ENCODE measurements at regions not wholly inside any gene's neighbourhood (a gene's known extent, or its start where the extent isn't known, plus 50 kb on each side); places are given as distances from the start of the nearest gene placed in this dataset.

- DNase-seq (ENCODE audit: low spot score in 2 of 2) (no peak), FAIRE-seq (no peak)
Measured at GRCh38 chr14:38786921-38787320, 316.1 kb downstream of the SEC23A start.

- DNase-seq (ENCODE audit: low spot score in 2 of 2) (no peak), FAIRE-seq (no peak)
Measured at GRCh38 chr14:38777401-38777800, 325.6 kb downstream of the SEC23A start.

GRCh38 chr14:38775986-38776385, 327.0 kb downstream of the SEC23A start:
- DNase-seq (ENCODE audit: low spot score in 2 of 2): no peak
- no peak for FAIRE-seq

GRCh38 chr14:38774162-38774561, 328.9 kb downstream of the SEC23A start:
- FAIRE-seq: no peak
- no peak for DNase-seq (ENCODE audit: low spot score in 2 of 2)

GRCh38 chr14:38770251-38770650, 332.8 kb downstream of the SEC23A start:
- FAIRE-seq: no peak
- no peak for DNase-seq (ENCODE audit: low spot score in 2 of 2)

- DNase-seq (ENCODE audit: low spot score in 2 of 2) (no peak), FAIRE-seq (no peak)
Measured at GRCh38 chr14:38762845-38763244, 340.2 kb downstream of the SEC23A start.

GRCh38 chr14:38762426-38762825, 340.6 kb downstream of the SEC23A start:
- FAIRE-seq (no peak), DNase-seq (ENCODE audit: low spot score in 2 of 2) (no peak)

- DNase-seq (ENCODE audit: low spot score in 2 of 2): no peak
- FAIRE-seq: no peak
Measured at GRCh38 chr14:38761033-38761432, 342.0 kb downstream of the SEC23A start.

GRCh38 chr14:38758661-38759060, 344.4 kb downstream of the SEC23A start:
- FAIRE-seq (no peak), DNase-seq (ENCODE audit: low spot score in 2 of 2) (no peak)

- no peak for FAIRE-seq
- no peak for DNase-seq (ENCODE audit: low spot score in 2 of 2)
Measured at GRCh38 chr14:38755036-38755435, 348.0 kb downstream of the SEC23A start.

GRCh38 chr14:38752750-38753149, 350.3 kb downstream of the SEC23A start:
- FAIRE-seq: no peak

GRCh38 chr14:38752341-38752740, 350.7 kb downstream of the SEC23A start:
- FAIRE-seq: no peak
- DNase-seq (ENCODE audit: low spot score in 2 of 2): no peak

More at GRCh38 chr14:38752750-38753149, 350.3 kb downstream of the SEC23A start:
- no peak for DNase-seq (ENCODE audit: low spot score in 2 of 2)

- FAIRE-seq: no peak
- no peak for DNase-seq (ENCODE audit: low spot score in 2 of 2)
Measured at GRCh38 chr14:38751459-38751858, 351.6 kb downstream of the SEC23A start.

- FAIRE-seq (no peak), DNase-seq (ENCODE audit: low spot score in 2 of 2) (no peak)
Measured at GRCh38 chr14:38749936-38750335, 353.1 kb downstream of the SEC23A start.

- FAIRE-seq (no peak), DNase-seq (ENCODE audit: low spot score in 2 of 2) (no peak)
Measured at GRCh38 chr14:38745861-38746260, 357.2 kb downstream of the SEC23A start.

- FAIRE-seq (no peak), DNase-seq (ENCODE audit: low spot score in 2 of 2) (no peak)
Measured at GRCh38 chr14:38743966-38744584, 359.0 kb downstream of the SEC23A start.

- DNase-seq (ENCODE audit: low spot score in 2 of 2): no peak
Measured at GRCh38 chr14:38737686-38738407, 365.2 kb downstream of the SEC23A start.

GRCh38 chr14:38735005-38735404, 368.0 kb downstream of the SEC23A start:
- no peak for FAIRE-seq
- no peak for DNase-seq (ENCODE audit: low spot score in 2 of 2)

More at GRCh38 chr14:38737686-38738407, 365.2 kb downstream of the SEC23A start:
- no peak for FAIRE-seq

- FAIRE-seq (no peak), DNase-seq (ENCODE audit: low spot score in 2 of 2) (no peak)
Measured at GRCh38 chr14:38731962-38732361, 371.1 kb downstream of the SEC23A start.

- FAIRE-seq: no peak
- no peak for DNase-seq (ENCODE audit: low spot score in 2 of 2)
Measured at GRCh38 chr14:38730420-38730819, 372.6 kb downstream of the SEC23A start.

GRCh38 chr14:38727731-38728130, 375.3 kb downstream of the SEC23A start:
- DNase-seq (ENCODE audit: low spot score in 2 of 2) (no peak), FAIRE-seq (no peak)

- FAIRE-seq (no peak), DNase-seq (ENCODE audit: low spot score in 2 of 2) (no peak)
Measured at GRCh38 chr14:38724621-38725020, 378.4 kb downstream of the SEC23A start.
